ENCODE measurements at regions not wholly inside any gene's neighbourhood (a gene's known extent, or its start where the extent isn't known, plus 50 kb on each side); places are given as distances from the start of the nearest gene placed in this dataset.
"Not testable (repeated sequence)": the region's sequence is repeated elsewhere in the genome, so short reads cannot be mapped to it uniquely, and the experiment has no call there.

DNA sequence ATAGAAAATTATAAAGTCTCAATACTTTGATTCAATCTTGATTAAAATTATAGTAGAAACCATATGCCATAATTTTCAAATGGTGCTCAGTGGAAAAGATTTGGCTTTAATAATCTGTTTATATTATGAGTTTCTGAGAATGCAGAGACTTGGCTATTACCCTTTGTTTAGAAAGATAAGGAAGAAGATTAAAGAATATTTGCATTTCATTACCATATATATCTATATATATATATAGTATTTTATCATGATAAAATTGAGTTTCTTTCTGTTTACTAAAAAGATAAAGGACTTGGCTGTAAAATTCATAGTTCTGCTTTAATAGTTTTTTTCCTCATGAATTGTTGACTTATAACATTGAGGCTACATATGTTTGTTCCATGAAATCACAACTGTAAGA, 679.3 kb upstream of the MAP3K7 start:
- no peak for ATAC-seq

DNA sequence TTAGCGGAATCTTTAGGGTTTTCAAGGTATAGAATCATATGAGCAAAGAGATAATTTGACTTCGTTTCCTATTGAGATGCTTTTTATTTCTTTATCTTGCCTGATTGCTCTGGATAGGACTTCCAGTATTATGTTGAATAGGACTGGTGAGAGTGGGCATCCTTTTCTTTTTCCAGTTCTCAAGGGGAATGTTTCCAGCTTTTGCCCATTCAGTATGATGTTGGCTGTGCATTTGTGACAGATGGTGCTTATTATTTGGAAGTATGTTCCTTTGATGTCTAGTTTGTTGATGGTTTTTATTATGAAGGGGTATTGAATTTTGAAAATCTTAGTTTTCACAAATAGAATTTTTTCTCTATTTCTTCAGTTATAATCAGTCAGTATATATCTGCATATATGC, 656.6 kb upstream of the MAP3K7 start:
- no peak for ATAC-seq

DNA sequence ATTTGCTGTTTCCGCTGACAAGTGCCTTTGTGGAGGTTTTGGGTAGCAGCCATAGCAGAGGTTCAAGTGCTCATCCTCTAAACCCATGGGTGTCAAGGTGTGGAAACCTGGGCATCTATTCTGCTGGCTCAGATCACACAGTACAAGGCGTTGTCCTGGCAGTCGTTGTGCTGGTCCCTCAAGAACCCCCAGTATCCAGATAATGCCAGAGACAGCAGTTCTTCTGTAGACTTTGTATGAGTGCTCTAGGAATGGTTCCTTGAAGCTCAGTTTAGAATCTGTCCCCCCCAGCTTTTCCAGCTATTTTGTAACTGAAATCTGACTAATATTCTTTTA, 655.7 kb upstream of the MAP3K7 start:
- no peak for ATAC-seq

- no peak for ATAC-seq
Observed at GRCh38 chr6:91241946-91242613, 655.2 kb upstream of the MAP3K7 start.

- no peak for ATAC-seq
Observed at GRCh38 chr6:91240878-91241603, 654.2 kb upstream of the MAP3K7 start.

DNA sequence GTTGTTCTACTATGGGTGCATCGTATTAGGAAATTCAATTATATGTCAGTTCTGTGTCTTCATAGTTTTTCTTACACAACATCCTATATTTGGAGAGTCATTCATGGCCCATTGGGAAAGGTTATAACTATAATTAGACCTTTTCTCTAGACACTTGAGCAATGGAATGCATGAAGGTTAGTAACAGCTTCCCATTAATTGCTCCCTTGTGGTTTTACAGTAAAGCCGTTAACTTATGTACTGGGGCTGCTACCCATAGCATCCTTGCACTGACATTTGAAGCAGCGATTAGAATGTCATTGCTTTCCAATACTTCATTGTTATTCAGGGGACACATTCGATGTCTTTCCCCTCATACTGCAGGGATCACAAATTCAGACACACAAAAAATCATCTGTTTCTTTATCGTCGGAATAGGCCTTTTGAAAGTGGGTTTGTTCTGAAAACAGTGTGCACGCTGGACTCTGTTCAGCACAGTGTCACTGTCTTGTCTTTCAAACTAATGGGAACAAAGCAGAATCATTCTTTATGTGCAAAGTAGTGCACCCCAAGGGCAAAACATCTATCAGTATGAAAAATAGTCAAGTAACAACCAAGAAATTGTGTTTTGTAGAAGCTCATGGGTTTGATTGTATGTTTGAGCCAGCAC, 634.3 kb upstream of the MAP3K7 start:
- no peak for ATAC-seq

DNA sequence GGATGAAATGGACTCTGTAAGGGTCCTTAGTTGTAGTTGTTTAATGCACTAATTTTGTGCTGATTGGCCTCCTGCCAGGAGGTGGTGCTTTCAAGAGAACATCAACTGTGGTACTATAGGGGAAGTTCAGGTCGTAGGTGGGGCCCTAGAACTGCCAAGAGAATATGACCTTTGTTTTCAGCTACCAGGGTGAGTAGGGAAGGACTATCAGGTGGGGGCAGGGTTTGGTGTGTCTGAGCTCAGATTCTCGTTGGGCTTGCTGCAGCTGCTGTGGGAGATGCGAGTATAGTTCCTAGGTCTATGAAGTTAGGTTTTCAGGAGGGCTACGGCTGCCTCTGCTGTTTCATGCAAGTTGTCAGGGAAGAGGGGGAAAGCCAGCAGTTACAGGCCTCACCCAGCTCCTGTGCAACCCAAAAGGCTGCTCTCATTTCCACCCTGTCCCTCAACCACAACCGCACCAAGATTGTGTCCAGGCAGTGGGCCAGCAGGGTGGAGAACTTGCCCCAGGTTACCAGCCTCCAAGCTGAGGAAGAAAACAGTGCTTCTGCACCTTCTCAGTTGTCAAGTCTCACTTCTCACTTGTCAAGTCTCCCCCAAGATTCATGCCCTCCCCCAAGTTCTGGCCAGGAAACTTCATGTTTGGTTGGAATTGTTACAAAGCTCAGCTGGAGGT, 626.5 kb upstream of the MAP3K7 start:
- ATAC-seq: no peak

DNA sequence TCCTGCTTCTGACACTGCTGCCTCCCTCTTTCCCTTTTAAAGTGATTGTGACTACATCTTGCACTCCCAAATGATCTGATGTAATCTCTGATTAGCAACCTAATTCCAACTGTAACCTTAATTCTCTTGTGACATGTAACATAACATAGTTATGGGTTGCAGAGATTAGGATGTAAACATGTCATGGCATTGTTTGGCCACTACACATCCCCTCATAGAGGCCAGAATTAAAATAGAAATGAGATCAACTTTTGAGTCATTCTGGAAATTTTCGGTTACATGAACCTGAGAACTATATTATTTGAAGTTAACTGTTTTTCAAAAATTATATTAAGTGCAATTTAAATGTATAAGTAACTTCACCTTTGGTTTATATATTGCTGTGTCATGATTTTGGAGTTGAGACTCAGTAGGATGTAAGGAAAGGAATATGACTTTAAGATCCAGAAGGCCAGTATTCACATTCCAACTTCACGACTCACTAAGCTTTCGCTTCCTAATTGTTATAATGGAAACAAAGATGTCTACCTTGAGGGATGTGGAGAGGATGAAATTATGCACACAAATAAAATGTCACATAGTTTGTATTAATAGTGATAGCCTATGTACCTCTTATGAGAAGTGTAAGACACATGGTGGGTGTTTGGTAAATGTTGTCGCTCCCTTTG, 611.9 kb upstream of the MAP3K7 start:
- ATAC-seq: no peak

GRCh38 chr6:91196729-91197128, 609.9 kb upstream of the MAP3K7 start:
- no peak for ATAC-seq

DNA sequence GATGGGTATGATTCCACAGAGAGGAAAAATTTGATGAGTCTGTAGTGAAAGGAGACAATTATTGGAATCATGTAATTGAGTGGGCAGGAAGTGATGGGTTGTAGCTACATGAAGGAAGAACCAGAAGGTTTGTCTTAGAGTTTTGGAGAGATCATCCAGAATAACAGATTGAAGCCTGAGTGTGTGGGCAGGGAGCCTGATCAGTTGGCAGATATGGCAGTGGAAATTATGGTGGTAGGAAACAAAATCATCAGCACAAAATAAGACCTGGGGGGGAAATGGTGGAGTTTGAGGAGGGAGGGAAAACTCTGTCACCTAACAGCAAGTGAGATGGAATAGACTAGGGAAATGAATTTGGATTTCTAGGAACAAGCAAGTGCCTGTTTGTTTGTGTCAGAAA, 606.6 kb upstream of the MAP3K7 start:
- ATAC-seq: no peak

DNA sequence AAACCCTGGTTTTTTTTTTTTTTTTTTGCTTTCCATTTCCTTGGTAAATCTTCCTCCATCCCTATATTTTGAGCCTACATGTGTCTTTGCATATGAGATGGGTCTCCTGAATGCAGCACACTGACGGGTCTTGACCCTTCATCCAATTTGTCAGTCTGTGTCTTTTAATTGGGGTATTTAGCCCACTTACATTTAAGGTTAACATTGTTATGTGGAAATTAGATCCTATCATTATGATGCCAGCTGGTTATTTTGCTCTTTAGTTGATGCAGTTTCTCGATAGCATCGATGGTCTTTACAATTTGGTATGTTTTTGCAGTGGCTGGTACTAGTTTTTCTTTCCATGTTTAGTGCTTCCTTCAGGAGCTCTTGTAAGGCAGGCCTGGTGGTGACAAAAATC, 603.2 kb upstream of the MAP3K7 start:
- ATAC-seq: not testable (repeated sequence)

DNA sequence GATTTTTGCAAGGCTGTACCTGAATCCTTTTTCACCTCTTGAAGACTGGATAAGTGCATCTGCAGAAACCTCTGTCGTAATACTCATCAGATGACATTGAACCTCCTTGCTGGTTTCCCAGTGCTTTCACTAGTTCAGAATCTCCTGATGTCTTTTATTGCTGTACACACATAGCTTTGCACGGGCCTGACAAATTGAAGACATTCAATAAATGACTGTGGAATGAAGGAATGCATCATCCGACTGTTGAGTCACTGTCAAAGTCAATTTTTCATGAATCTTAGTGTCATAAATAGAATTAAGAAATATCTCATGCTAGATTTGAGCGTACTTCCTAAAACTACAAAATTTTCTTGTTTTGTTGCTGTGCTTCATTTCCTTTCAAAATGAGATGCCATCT, 598.2 kb upstream of the MAP3K7 start:
- ATAC-seq: no peak

DNA sequence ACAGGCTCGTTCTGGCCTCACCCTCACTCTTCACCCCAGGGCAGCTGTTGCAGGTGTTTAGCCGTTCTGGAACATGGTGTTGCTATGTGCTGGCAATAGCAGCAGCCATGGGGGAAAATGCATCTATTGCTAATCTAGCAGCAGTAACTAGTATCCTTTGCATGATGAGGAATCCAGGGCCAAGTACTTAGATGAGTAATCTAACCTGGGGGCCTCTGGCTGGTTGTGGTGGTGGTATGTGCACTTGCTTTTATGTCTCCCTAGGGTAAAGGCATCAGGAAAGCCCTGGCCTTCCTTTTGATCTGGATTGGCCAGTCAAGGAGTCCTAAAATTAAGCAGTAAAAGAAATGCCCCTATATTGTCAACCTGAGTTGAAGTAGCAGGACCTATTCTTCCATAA, 594.5 kb upstream of the MAP3K7 start:
- no peak for ATAC-seq

DNA sequence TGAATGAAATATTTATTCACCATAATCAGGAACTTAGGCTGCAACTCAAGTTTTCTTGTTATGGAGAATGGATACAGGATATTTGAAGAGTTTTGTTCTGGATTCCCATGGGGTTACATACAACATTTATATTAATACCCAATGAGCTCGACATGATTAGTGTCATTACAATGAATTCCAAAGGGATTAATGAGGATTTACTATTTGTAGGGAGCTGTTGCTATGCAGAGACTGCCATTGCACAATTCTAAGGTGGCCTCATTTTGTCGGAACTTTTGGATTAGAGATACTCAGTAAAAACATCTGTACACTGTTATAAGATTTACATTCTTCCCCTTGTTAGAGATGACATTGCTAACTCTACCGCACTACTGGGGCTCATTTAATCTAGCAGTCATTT, 586.8 kb upstream of the MAP3K7 start:
- no peak for ATAC-seq

GRCh38 chr6:91173186-91173585, 586.3 kb upstream of the MAP3K7 start:
- ATAC-seq: no peak

DNA sequence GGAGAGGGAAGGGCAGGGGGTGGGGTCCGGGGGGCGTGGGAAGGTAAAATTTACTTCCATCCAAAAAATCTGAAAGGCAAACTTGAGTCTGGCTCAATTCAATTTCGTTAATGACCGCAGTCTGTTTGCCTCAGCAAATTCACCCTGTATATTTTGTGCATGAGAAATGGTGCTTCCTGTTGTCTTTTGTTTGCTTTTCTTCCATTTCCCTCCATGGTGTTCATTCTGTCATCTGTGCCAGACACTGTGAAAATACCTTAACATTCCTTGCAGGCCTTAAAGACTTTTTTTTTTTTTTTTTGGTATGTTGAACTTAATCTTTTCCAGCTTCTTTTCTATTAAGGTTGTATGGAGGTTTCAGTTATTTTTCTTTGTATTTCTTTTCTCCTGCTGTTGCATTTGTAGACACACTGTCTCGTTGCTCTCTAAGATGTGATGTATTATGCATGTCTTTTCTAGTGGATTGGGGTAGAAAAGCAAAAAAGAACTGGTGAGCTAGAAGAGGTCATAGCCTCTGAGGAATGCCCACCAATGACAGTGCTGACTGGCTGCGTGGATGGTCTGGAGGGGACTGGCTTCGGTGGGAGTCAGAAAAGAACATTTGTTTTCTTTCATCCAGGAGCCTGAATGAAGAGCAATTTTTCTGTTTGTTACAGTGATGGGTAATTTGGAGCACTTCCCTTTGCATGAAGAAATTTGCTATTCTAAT, 585.0 kb upstream of the MAP3K7 start:
- ATAC-seq: no peak

DNA sequence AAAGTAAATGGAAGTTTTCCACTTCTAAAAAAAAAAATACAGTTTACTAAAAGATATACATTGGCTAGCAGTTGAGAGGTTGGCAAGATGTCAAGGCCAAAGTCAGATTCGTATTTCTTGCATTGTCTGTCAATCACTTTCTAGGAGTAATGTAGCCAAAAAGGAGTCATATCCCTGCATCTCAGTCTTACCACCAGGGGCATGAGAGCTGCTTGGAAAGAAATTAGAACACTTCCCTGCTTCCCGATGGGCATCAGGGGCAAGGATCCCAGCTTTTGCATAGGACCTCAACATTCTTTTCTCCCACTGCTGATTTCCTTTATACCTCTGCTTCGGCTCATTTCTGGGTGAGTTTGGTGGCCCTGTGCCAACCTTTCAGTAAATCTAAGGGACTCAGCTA, 581.0 kb upstream of the MAP3K7 start:
- no peak for ATAC-seq

- ATAC-seq: no peak
Observed at GRCh38 chr6:91166271-91167046, 579.6 kb upstream of the MAP3K7 start.

- no peak for ATAC-seq
Observed at GRCh38 chr6:91164105-91164504, 577.2 kb upstream of the MAP3K7 start.

GRCh38 chr6:91161246-91161645, 574.4 kb upstream of the MAP3K7 start:
- no peak for ATAC-seq

- no peak for ATAC-seq
Observed at GRCh38 chr6:91155129-91155785, 568.4 kb upstream of the MAP3K7 start.

Measured in activated CD4-positive, CD25-positive, alpha-beta regulatory T cell treated with anti-CD3 and anti-CD28 coated beads, Interleukin-2, amount 50 U/mL, for 24 hours (primary cell).